Neutrophil (primary cell): ENCODE measurements at regions not wholly inside any gene's neighbourhood (a gene's known extent, or its start where the extent isn't known, plus 50 kb on each side); places are given as distances from the start of the nearest gene placed in this dataset.

Experiments used
- H3K27ac ChIP-seq: fragments of 200-600 bp; sonication (generic); 2 replicates; pipeline ENCODE4 v1.5.1; 2016; ENCODE audit warnings: mild to moderate bottlenecking, moderate library complexity
- H3K27me3 ChIP-seq: fragments of 200-600 bp; sonication (generic); 2 replicates; pipeline ENCODE4 v1.6.0; 2016; ENCODE audit warnings: mild to moderate bottlenecking
- H3K36me3 ChIP-seq: fragments of 200-600 bp; sonication (generic); 2 replicates; pipeline ENCODE4 v1.5.1; 2017
- H3K4me1 ChIP-seq, 2 experiments: fragments of 200-600 bp in 1 of 2; sonication (generic) in 1 of 2; 1 replicate in 1 of 2; 2 replicates in 1 of 2; pipeline versions ENCODE4 v1.5.1 to v1.6.1; 2013 to 2016; ENCODE audit warnings: low read depth in 1 of 2, low read length in 1 of 2, mild to moderate bottlenecking in 1 of 2, moderate library complexity in 1 of 2; ENCODE audit not compliant: control insufficient read depth in 1 of 2, insufficient read depth in 1 of 2
- H3K4me3 ChIP-seq, 2 experiments: fragments of 200-600 bp in 1 of 2; sonication (generic) in 1 of 2; 1 replicate in 1 of 2; 2 replicates in 1 of 2; pipeline ENCODE4 v1.5.1; 2013 to 2016; ENCODE audit warnings: low read depth in 1 of 2, low read length in 1 of 2, mild to moderate bottlenecking in 1 of 2, moderate library complexity in 1 of 2
- H3K9me3 ChIP-seq: fragments of 200-600 bp; sonication (generic); 2 replicates; pipeline ENCODE4 v1.5.1; 2016
- TF ChIP-seq, protein P1 (sequence below): fragments of 200-600 bp; sonication (generic); IDR thresholded peaks from 2 replicates; pipeline ENCODE4 v1.5.1; 2016; ENCODE audit warnings: antibody characterized with exemption

- H3K27me3 ChIP-seq, result no peaks in the 10 kb centered on the region
- H3K9me3 ChIP-seq, result no peaks in the 10 kb centered on the region
- no peaks in the 10 kb centered on the region for H3K4me1 ChIP-seq
- H3K27ac ChIP-seq, result no peak overlapping the region
- H3K36me3 ChIP-seq, result no peaks in the 10 kb centered on the region
- H3K4me3 ChIP-seq, result no peak overlapping the region
- TF ChIP-seq, protein P1, sequence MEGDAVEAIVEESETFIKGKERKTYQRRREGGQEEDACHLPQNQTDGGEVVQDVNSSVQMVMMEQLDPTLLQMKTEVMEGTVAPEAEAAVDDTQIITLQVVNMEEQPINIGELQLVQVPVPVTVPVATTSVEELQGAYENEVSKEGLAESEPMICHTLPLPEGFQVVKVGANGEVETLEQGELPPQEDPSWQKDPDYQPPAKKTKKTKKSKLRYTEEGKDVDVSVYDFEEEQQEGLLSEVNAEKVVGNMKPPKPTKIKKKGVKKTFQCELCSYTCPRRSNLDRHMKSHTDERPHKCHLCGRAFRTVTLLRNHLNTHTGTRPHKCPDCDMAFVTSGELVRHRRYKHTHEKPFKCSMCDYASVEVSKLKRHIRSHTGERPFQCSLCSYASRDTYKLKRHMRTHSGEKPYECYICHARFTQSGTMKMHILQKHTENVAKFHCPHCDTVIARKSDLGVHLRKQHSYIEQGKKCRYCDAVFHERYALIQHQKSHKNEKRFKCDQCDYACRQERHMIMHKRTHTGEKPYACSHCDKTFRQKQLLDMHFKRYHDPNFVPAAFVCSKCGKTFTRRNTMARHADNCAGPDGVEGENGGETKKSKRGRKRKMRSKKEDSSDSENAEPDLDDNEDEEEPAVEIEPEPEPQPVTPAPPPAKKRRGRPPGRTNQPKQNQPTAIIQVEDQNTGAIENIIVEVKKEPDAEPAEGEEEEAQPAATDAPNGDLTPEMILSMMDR, result no peak
Measured at GRCh38 chr12:65532162-65532561, 253.7 kb downstream of the MSRB3 start.

GRCh38 chr12:65532764-65533163 lies 254.3 kb downstream of the MSRB3 start:
- Histone ChIP-seq H3K27ac (no peak overlapping the region), H3K4me3 (no peak overlapping the region), H3K36me3 (no peaks in the 10 kb centered on the region), H3K27me3 (no peaks in the 10 kb centered on the region), H3K4me1 (no peaks in the 10 kb centered on the region), H3K9me3 (no peaks in the 10 kb centered on the region)
- TF ChIP-seq, protein P1, result no peak

DNA sequence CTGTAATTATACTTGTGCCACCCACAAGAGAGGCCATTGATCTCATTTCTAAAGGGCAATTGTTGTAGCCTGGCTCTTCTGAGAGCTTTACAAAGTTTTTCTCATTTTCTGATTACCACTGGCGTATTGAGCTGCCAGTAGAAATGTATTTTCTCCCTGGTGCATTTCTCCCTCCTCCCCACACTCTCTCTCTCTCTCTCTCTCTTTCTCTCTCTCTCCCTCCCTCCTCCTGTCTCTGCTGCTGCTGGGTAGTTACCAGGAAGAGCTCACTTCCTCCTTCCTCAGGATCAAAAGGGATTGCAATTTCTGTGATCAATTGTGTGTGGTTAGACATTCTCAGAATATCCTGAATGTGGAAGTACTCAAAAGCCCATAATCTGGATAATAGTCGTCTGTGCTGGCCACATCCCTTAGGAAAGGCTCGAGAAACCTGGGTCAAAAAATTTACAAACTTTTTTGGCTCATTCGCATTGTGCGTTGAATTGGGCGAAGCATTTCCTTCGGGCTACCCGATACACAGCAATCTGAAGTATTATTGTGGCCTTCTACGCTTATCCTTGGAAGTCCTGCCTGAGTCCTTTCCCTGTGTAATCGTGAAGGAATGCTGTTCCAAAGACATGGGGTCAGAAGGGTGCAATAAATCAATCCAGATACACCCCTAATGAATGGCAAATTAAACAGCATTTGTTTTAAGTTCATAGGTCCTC lies 254.8 kb downstream of the MSRB3 start:
- Histone ChIP-seq H3K9me3 (no peaks in the 10 kb centered on the region), H3K4me3 (no peak overlapping the region), H3K27ac (no peak overlapping the region), H3K4me1 (no peaks in the 10 kb centered on the region), H3K36me3 (no peaks in the 10 kb centered on the region), H3K27me3 (no peaks in the 10 kb centered on the region)
- TF ChIP-seq, protein P1, result no peak

GRCh38 chr12:65534238-65534841 lies 255.9 kb downstream of the MSRB3 start:
- Histone ChIP-seq H3K4me3 (no peak overlapping the region), H3K27ac (no peak overlapping the region), H3K36me3 (no peaks in the 10 kb centered on the region), H3K27me3 (no peaks in the 10 kb centered on the region), H3K4me1 (no peaks in the 10 kb centered on the region), H3K9me3 (no peaks in the 10 kb centered on the region)
- TF ChIP-seq, protein P1, result no peak

- no peaks in the 10 kb centered on the region for H3K4me1 ChIP-seq
- peaks cover 6% of the 10 kb centered on the region for H3K9me3 ChIP-seq
- TF ChIP-seq, protein P1, result no peak
- H3K4me3 ChIP-seq, result no peak overlapping the region
- no peaks in the 10 kb centered on the region for H3K36me3 ChIP-seq
- H3K27me3 ChIP-seq, result no peaks in the 10 kb centered on the region
- no peak overlapping the region for H3K27ac ChIP-seq
Measured at GRCh38 chr12:65535946-65536345, 257.5 kb downstream of the MSRB3 start.
